GM03348 (cell line): ENCODE measurements at regions not wholly inside any gene's neighbourhood (a gene's known extent, or its start where the extent isn't known, plus 50 kb on each side); places are given as distances from the start of the nearest gene placed in this dataset.
"Not testable (repeated sequence)": the region's sequence is repeated elsewhere in the genome, so short reads cannot be mapped to it uniquely, and the experiment has no call there.

Experiments
- DNase-seq: peaks from one replicate; pipeline ENCODE4 v3.0.0; 2012; ENCODE audit warnings: low spot score

DNA sequence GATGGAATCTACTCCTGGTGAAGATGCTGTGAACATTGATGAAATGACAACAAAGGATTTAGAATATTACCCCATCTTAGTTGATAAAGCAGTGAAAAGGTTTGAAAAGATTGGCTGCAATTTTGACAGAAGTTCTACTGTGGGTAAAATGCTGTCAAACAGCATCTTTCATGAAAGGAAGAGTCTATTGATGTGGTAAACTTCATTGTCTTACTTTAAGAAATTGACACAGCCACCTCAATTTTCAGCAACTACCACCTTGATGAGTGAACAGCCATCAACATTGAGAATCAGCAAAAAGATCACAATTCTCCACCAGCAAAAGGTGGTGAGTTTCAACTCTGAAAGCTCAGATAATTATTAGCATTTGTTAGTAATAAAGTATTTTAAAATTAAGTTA, 310.3 kb upstream of the RBMS1 start:
- no peak for DNase-seq

DNA sequence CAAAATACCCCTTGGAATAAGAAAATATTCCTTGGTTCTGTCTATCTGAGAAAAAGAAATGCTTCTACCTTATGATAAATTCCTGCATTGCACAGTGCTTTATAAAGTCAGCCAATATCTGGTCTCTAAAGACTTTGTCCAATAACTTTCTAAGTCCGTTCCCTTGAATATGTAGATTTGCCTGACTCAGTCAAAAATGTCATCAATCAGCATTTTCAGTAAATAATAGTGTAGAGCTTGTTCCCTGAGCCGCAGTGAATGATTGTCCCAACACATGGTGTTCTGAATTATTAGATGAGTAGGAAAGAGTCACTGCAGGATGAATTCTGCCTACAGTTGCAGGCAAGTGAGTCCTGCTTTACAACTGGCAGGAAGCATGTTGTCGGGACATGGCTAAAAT, 316.8 kb upstream of the RBMS1 start:
- no peak for DNase-seq

DNA sequence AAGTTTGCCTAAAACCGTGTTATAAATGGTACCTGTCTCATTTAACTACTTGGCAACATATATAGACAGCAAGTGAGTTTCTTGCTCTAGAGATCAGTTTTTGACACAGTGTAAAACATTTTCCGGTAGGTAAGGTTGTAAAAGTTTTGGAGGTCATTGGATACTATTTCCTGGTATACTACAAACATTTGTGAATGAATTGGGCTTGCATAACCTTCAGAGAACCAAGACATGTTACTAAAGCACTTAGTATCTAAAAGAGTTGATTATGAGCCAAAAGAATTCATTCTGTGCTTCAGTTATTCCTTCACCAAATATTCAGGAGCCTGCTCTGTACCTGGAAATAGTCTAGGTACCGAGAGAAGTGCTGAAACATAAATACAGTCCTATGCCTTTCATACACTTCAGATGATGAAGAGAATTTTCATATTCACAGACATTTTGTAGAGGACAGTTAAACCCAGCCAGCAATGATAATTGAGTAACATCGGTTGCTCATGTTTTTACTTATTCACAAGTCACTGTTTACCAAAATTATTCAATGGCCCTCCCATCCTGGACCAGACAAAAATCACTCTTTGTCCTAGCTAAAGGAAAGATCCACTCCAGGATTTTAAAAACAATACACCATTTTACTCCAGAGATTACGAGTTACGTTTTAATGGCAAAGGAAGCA, 319.4 kb upstream of the RBMS1 start:
- no peak for DNase-seq

DNA sequence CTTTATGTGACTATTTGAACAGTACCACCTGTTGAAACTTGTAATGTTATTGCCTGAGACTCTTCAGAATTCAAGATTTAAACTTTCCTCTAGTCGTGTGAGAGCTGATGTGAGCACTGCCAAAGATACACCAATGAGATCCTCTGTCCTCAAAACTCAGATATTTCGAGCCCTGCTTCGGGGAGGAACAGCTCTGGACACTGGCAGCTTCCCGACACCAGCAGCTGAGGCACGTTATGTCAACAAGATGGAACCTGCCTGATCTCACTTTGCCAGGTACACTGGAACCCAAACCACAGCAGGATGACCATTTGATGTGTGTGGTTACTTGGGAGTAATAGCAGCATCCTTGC, 319.9 kb upstream of the RBMS1 start:
- no peak for DNase-seq

DNA sequence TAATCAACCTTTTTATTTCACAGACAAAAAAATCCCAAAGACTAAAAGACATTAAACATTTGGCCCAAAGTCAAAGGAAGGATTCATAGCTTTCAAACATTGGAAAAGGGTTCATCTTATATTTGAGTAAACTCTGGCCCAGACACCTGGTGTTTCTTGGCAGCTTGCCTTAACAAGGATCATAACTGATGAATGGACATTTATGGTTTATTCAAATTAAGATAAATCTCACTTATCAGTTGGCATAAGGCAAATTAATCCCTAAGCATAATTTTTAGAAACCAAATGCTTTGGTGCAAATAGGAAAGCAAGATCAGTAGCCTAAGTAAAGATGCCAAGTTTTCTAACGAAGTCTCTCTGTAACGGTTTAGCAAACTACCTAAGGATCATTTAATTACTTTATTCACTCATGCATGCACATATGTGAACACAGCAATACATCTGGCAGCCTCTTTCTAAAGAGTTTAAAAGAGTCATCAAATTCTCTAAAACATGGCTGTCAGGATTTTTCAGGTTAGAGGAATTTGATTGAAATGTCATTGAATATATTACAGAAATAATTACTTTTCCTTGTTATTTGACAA, 323.4 kb upstream of the RBMS1 start:
- no peak for DNase-seq

DNA sequence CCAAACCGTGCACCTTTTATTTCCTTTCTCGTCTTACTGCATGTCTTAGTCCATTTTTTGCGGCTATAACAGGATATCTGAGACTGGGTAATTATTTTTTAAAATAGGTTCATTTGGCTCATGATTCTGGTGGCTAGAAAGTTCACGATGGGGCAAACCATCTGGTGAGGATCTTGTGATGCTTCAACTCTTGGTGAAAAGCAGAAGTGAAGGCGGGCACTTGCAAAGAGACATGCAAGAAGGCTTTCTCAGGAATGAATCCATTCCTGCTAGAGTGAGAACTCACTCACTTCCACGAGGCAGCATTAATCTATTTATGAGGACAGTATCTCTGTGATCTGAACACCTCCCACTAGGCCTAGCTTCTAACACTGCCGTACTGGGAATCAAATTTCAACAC, 327.1 kb upstream of the RBMS1 start:
- no peak for DNase-seq

DNA sequence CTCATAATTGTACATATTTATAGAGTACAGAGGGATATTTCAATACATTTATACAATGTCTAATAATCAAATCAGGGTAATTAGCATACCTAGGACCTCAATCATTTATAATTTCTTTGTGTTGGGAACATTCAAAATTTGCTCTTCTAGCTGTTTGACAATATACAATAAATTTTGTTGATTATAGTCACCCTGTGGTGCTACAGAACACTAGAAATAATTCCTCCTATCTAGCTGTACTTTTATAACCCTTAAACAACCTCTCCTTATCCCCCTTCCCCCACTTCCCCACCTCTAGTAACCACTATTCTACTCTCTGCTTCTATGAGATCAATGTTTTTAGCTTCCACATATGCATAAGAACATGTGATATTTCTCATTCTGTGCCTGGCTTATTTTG, 328.4 kb upstream of the RBMS1 start:
- no peak for DNase-seq

DNA sequence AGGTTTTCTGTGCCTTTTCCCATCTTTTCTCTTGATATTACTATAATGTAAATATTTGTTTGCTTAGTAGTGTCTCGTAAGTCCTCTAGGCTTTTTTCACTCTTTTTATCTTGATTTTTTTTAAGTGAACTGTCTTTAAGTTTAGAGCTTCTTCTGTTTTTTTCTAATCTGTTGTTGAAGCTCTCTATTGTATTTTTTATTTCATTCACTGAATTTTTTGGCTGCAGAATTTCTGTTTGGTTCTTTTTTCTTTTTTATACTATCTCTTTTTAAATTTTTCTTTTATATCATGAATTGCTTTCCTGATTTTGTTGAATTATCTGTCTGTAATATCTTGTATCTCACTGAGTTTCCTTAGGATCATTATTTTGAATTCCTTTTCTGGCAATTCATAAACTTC, 331.8 kb upstream of the RBMS1 start:
- no peak for DNase-seq

DNA sequence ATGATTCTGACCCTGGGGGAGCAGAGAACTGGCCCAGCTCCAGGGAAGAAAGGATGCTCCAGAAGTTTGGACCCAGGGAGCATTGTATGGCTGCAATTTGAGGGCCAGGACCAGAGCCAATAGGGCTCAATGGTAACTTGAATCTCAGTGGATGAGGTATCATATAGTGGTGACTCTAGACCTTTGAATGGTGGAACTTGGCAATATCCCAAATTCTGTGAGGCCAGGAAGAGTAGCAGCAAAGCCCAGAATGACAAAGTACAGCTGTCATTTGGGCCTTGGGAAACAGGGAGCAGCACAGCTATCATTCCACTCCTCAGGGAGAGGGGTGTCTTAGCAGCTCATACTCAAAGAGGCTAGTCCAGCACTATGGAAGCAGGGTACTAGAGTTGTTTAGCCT, 332.9 kb upstream of the RBMS1 start:
- no peak for DNase-seq

DNA sequence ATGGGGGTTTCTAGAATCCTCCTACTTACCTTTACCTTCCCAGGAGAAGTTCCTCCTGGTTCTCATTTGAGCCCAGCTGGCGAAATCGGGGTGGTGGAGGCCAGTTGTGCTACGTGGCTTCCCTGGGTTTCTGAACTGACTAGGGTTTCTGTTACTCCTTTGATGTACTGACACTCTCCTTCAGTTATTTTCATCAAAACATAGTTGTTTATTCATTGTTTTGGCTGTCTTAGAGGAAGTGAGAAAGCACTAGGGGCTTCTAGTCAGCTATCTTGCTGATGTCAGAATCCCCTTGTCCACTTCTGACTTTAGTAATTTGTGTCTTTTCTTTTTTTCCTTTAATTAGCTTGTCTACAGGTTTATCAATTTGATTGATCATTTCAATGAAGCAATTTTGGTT, 332.2 kb upstream of the TANK start:
- no peak for DNase-seq

DNA sequence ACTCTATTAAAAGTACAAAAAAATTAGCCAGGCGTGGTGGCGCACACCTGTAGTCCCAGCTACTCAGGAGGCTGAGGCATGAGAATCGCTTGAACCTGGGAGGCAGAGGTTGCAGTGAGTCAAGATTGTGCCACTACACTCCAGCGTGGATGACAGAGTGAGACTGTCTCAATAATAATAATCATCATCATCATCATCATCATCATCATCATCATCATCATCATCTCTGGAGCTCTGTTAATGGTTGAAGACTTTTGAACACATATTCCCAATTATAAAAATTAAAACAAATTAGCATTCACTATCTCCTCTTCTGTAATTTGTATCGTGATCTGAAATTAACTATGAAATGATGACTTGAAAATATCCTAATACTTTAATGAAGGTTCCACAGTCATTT, 327.8 kb upstream of the TANK start:
- not testable (repeated sequence) for DNase-seq

DNA sequence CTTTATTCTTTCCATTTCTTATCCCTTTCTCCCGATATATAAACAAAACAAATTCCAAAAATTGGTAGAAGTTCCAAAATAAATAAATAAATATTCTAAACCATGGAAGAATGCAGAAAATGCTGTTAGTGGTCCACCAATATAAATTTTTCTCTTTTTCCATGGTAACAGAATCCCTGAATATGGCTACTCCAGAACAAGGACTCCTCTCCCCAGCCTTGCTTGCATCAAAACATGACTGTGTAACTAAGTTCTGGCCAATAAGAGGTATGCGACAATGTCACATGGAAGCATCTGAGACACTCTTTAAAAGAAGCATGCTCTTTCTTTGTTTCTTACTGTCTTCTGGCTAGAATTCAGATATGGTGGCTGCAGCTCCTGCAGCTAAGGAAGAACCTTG, 325.1 kb upstream of the TANK start:
- DNase-seq: no peak

DNA sequence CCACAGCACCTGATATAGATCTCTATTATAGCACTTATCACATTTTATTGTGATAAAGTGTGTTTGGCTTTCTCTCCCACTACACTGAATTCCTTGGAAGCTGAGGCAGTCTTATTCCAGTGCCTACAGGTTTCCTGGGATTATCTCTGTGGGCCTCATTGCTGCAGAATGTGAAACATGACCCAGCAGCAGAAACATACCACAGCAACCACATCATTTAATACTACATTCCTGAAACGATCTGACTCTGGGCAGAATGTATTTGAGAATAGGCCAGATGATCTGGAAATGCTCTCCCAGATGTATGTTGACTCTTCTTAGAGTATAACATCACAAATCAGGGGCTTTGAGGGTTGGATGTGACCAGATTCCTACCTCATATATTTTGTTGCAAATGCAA, 323.5 kb upstream of the TANK start:
- peak; percentile 85 for DNase-seq

DNA sequence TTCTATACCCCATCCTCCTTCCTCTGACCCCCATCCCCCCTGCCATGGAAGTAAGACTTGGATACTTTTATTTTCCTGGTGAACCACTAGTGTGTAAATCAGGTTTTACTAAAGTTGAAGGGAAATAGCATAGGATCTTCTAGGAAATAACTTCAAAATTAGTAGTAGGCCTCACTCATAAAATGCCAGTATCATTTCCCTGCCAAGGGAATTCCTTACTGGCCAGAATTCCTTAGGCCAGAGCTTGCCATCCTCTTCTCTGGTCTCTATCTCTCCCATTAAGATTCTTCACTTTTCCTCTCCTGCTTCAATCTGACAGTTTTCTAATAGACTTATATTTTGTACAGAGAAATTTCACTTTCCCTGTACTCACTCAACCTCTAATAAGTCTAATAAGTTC, 322.8 kb upstream of the TANK start:
- peak; percentile 21 for DNase-seq

DNA sequence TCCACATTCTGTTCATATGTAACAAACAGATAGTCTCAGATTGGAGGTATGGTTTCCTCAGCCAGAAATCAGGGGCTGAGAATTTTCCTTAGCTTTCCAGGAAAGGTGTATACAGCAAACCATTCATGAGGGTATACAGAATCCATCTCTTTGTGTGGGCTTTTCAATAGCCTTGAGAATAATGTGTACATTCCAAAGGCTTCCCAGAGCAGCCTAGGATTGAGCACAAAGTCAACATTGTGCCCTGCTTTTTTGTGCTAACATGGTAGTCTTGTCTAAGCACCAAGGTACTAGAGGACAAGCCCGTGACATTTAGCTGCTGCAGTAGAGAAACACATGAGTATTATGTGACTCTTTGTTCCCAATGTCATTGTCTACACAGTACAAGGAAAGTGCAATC, 322.1 kb upstream of the TANK start:
- DNase-seq: no peak

DNA sequence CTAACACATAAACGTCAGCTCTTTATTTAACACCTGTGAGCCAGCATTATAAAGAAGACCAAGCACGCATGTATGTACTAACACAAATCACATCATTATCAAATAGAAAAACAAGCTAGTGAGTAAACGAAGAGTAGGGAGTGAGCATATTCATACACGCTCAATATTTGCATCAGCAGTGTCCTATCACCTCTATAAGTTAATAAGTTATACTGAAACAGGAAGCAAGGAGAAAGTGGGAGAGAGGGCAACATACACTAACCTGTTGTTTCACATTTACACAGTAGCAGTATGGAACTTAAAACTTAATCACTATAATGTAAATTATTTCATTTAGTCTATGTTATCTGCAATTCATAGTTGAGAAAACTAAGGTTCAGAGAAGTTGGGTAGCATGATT, 321.5 kb upstream of the TANK start:
- DNase-seq: no peak

DNA sequence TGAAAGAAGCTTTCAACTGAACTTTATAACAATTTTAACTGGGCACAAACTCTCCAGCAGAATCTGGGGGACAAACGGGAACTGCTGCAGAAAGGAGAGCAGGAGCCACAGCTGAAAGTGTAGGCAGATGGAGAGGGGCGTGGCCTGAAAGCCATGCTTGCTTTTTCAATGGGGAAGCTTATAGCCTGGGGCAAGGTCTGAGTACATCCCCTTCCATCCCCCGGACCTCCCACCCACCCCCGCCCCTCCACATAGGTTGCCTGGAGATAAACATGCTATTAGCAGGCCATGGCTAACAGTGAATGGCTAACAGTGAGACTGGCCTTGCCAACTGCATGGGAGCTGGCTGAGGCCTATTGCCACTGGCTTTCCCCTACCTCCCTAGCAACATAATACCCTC, 317.9 kb upstream of the TANK start:
- DNase-seq: no peak

DNA sequence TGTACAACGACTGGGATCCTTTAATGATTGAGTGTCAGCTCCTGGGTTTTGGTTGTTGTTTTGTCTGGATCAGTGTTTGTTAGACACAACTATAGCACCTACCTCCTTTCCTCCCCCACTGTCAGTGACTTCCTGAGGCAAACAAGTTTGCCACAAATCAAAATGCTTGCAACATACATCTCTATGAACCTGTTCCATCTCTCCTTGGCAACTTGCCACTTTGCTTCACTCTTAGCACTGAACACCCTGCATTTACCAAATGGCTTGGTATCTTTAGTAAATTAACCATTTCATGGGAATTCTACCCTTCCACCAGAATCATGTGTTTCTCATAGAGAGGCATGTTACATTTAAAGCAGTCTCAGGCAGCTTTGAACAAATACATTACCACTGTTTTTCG, 301.1 kb upstream of the TANK start:
- no peak for DNase-seq

DNA sequence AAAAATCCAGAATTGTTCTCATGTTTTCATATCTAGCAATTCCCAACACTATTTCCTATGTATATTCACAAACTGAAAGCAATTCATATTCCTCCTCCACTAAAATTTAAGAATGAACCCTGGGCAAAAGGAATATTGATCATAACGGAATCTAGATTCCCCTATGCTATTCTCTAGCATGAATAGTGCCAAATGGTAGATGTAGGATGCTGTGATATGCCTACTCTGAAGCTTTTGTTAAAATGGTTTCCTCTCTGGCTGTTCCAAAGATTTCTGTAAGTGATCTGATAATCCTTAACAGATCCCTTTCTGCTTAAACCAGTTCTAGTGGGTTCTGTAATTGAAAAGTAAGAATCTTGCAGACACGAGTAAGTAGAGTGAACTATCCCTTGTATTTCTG, 298.0 kb upstream of the TANK start:
- no peak for DNase-seq

DNA sequence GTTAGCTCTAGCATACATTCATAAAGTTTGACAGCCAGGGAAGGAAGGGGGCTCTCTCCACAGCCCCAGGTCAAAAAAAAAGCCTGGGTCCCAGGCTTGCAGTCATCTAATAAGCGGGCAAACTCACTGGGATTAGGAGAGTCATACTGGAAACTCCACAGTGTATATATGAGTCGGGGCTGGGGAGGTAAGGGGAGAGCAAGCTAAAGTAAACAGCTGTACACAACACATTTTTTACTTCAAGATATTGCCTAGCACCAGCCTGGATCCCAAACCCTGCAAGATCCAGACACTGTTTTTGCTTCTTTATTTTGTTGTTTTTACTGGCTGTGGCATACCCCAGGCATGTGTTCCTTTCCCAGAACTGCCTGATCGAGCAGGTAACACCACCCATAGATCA, 291.3 kb upstream of the TANK start:
- no peak for DNase-seq

DNA sequence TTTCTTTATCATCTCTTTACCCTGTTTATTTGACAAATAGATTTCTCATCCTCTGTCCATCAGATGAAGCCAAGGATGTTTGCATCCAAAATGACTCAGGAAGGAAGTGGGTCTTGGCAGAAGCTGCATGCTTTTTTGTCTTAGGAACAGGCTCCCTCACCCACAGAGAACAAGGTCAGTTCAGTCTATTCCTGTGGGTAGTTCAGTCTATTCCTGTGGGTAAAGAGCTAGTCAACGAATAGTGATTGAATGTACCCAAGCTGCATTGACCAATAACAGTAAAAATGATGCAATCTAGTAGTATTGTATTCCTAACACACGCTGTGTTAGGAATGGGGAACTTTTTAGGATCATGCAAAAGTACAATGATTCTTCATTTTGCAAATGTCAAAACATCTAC, 290.8 kb upstream of the TANK start:
- peak; percentile 87 for DNase-seq

DNA sequence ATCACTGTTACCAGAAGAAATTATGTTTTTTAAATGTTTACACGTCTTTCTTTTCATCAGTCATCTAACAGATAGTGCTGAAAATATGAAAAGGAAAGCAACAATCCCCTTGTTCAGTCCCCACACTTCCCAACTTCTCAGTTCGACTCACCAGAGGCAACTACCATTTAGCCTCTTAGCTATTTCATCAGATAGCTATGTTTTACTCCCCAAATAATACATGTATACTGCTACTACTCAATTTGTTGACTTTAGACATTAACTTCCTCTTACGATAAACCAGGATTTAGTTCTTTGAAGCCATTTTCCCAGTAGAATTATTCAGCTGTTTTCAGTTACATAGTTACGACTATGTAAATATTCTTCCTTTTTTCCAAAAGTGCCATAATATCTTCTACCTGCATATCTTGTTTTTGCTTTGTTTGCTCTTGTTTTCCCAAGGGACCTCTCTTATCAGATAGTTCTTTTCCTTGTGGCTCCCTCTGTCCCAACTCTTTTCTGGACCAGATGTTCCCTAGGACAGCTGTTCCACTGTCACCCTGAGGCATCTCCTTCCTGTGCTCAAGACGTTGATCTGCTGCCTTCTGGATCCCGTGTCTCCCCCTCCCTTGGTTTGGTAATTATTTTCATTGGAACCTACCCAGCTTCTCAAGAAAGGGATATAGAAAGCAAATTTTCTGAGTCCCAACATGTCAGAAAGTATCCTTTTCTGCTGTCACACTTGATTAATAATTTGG, 289.3 kb upstream of the TANK start:
- peak; percentile 28 for DNase-seq

DNA sequence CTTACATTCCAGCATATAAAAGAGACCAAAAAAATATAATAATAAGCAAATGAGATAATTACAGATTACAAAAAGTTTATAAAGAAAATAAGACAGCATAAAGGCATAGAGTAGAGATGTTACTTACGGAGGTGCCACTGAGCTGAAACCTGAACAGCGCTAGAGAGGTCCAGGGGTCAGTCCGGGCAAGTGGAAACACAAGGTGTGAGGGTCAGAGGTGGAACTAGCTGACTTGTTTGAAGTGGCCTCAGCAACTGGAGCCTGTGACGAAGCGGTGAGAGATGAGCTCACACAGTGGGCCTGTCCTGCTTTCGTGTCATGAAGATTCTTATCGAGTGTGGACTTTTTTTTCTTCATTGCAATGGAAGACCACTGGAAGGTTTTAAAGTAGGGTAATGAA, 288.3 kb upstream of the TANK start:
- no peak for DNase-seq

DNA sequence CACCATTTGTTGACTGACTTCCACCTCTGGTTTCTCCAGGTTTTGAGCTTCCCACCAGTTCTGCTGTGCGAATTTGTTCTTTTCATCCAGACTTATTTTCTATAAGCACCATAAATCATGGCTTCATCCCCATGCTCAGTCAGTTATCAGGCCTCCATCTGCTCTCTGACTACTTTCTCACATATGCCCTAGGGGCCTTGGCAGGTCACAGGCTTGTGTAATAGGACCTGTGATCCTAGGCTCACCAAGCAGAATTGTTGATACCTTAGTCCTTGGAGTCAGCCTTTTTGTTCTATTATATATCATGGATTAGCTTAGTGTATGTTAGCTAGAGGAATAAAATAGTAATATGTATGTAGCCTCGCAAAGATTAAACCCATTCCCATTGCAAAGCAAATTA, 284.2 kb upstream of the TANK start:
- no peak for DNase-seq
